GM12873 (cell line): ENCODE measurements at regions not wholly inside any gene's neighbourhood (a gene's known extent, or its start where the extent isn't known, plus 50 kb on each side); places are given as distances from the start of the nearest gene placed in this dataset.

Source experiments
- CTCF ChIP-seq: IDR thresholded peaks from 2 replicates; pipeline ENCODE4 v1.5.1; 2012; ENCODE audit warnings: low read depth, mild to moderate bottlenecking, moderate library complexity, low read length, control low read depth; ENCODE audit not compliant: insufficient read depth; ENCODE audit errors: missing control alignments

- no peak for TF ChIP-seq CTCF
Measured at GRCh38 chr2:12081481-12082210, 335.2 kb downstream of the LPIN1 start.

- no peak for TF ChIP-seq CTCF
Measured at GRCh38 chr2:12083081-12083581, 336.7 kb downstream of the LPIN1 start.

DNA sequence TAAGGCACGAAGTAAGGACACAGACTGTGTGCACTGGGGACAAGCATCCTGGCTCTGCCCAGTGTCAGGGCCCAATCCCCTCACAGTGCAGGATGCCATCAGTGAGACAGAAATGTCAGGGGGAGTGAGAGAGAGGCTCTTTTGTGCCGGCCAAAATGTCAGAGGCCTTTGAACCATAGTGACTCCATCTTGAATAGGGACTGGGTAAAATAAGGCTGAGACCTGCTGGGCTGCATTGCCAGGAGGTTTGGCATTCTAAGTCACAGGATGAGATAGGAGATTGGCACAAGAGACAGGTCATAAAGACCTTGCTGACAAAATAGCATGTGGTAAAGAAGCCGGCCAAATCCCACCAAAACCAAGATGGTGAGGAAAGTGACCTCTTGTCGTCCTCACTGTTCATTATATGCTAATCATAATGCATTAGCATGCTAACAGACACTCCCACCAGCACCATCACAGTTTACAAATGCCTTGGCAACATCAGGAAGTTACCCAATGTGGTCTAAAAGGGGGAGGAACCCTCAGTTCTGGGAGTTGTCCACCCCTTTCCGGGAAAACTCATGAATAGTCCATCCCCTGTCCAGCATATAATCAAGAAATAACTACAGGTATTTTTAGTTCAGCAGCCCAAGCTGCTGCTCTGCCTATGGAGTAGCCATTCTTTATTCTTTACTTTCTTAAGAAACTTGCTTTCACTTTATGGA lies 337.4 kb downstream of the LPIN1 start:
- TF ChIP-seq CTCF: no peak

DNA sequence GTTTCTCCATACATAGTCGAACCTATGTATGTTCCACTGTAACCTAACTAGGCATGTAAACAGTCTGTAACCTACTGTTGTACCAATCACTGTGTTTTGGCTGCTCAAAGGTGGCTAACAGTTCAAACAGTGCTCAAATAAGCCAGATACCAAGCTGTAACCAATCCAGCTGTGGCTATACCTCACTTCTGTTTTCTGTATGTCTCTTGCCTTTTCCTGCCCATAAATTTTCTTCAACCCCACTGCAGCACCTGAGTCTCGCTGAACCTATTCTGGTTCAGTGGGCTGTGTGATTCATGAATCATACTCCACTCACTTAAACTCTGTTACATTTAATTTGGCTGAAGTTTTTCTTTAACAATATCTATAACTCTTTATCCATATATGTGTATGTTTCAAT lies 340.7 kb downstream of the LPIN1 start:
- no peak for TF ChIP-seq CTCF

DNA sequence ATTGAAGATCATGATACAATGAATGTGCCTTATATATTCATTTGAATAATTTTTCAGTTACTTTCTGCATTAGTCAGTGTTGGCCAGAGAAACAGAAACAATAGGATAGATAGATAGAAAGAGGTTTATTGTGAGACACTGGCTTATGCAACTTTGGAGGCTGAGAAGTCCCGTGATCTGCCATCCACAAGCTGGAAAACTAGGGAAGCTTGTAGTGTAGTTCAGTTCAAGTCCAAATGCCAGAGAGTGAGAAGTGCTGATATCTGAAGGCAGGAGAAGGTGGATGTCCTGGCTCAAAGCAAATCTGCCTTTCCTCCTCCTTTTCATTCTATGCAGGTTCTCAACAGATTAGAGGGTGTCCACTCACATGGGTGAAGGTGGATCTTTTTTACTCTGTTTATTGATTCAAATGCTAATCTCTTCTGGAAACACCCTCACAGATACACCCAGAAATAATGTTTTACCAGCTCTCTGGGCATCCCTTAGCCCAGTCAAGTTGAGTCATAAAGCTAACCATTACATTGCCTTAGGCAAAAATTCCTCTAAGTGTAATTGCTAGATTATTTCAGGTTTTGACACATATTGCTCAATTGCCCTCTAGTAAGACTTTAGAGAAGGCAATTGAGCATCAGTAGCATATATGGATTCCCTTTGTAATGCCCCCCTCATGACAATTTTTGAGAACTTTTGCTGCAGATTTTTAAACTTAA lies 341.4 kb downstream of the LPIN1 start:
- no peak for TF ChIP-seq CTCF

GRCh38 chr2:12089001-12089400 lies 342.6 kb downstream of the LPIN1 start:
- TF ChIP-seq CTCF: no peak

- no peak for TF ChIP-seq CTCF
Measured at GRCh38 chr2:12089496-12089895, 343.1 kb downstream of the LPIN1 start.
